ENCODE measurements at regions not wholly inside any gene's neighbourhood (a gene's known extent, or its start where the extent isn't known, plus 50 kb on each side); places are given as distances from the start of the nearest gene placed in this dataset.

DNA sequence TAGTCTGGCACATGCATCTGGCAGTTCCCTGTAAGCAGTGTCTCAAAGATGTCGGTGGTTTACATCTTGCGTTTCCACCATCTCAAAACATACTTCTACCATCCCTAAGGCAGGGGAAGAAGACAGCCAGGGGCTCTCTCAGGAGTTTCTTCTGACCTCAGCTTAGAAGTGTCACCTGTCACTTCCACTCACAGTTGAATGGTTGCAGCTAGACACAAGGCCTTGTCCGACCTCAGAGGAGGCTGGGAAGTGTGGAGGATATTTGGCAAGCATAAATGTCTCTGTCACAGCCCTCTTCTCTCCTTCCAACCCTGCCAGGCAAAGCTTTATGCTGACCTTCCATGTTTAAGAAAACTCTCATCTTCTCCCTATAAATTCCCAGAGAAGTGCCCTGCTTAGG, 193.3 kb downstream of the HERPUD2 start:
- no peaks in the 10 kb centered on the region; the same call in 1 of the 2 replicates for H3K9me3 ChIP-seq (ENCODE audit: insufficient read depth, low read length)
- no peak overlapping the region for H3K9ac ChIP-seq (ENCODE audit: low read length)
- no peaks in the 10 kb centered on the region for H3K9me2 ChIP-seq (replicated peaks; ENCODE audit: insufficient read depth, low read length)
- H4K20me1 ChIP-seq (ENCODE audit: low read depth, low read length) = no peaks in the 10 kb centered on the region
- no peaks in the 10 kb centered on the region for H3F3A ChIP-seq (ENCODE audit: insufficient read depth)
- no peak overlapping the region for H3K4me2 ChIP-seq (ENCODE audit: low read depth, low read length, poor library complexity, severe bottlenecking)
- TF ChIP-seq, protein P1, sequence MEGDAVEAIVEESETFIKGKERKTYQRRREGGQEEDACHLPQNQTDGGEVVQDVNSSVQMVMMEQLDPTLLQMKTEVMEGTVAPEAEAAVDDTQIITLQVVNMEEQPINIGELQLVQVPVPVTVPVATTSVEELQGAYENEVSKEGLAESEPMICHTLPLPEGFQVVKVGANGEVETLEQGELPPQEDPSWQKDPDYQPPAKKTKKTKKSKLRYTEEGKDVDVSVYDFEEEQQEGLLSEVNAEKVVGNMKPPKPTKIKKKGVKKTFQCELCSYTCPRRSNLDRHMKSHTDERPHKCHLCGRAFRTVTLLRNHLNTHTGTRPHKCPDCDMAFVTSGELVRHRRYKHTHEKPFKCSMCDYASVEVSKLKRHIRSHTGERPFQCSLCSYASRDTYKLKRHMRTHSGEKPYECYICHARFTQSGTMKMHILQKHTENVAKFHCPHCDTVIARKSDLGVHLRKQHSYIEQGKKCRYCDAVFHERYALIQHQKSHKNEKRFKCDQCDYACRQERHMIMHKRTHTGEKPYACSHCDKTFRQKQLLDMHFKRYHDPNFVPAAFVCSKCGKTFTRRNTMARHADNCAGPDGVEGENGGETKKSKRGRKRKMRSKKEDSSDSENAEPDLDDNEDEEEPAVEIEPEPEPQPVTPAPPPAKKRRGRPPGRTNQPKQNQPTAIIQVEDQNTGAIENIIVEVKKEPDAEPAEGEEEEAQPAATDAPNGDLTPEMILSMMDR (IDR thresholded peaks at IDR 0.05; ENCODE audit: insufficient read depth, low read length, poor library complexity, severe bottlenecking) = no peak
- TF ChIP-seq EZH2phosphoT487 (conservative IDR thresholded peaks at IDR 0.05; ENCODE audit: low read length) = no peak
- no peak overlapping the region for H3K27ac ChIP-seq (ENCODE audit: low read depth, low read length)
- no peaks in the 10 kb centered on the region for H3K27me3 ChIP-seq (ENCODE audit: low read length)
- H3K79me2 ChIP-seq (ENCODE audit: insufficient read depth, low read length) = no peaks in the 10 kb centered on the region
- no peaks in the 10 kb centered on the region for H3K36me3 ChIP-seq (ENCODE audit: low read length)
- H3K4me3 ChIP-seq (ENCODE audit: insufficient read depth, low read length, poor library complexity, severe bottlenecking) = no peak overlapping the region
- no peak overlapping the region for H2AFZ ChIP-seq (ENCODE audit: low read depth, low read length, severe bottlenecking)

DNA sequence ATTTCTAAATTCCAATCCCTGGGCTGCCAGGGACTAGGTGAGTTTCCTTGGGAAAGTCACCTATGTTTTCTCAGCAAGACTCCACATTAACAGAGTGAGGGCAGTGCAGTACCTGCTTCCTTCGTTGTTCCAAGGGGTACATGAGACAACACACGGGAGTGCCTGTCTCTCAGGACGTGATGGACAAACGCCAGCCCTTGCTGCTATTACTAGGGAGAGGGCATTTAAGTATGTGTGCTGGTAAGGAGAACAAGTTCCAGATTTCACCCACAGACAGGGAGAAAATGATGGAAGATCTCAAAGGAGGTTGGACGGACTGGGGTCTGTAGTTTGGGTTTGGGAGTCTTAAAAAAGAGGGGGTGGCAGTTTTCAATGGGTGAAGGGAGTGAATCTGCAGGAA, 195.7 kb downstream of the HERPUD2 start:
- H2AFZ ChIP-seq (ENCODE audit: low read depth, low read length, severe bottlenecking) = no peak overlapping the region
- H3K27ac ChIP-seq (ENCODE audit: low read depth, low read length) = no peak overlapping the region
- no peaks in the 10 kb centered on the region for H3K27me3 ChIP-seq (ENCODE audit: low read length)
- TF ChIP-seq, protein P1 (IDR thresholded peaks at IDR 0.05; ENCODE audit: insufficient read depth, low read length, poor library complexity, severe bottlenecking) = no peak
- no peak for TF ChIP-seq EZH2phosphoT487 (conservative IDR thresholded peaks at IDR 0.05; ENCODE audit: low read length)
- H3F3A ChIP-seq (ENCODE audit: insufficient read depth) = no peaks in the 10 kb centered on the region
- H3K4me2 ChIP-seq (ENCODE audit: low read depth, low read length, poor library complexity, severe bottlenecking) = no peak overlapping the region
- no peaks in the 10 kb centered on the region; the same call in 1 of the 2 replicates for H3K9me3 ChIP-seq (ENCODE audit: insufficient read depth, low read length)
- no peak overlapping the region for H3K9ac ChIP-seq (ENCODE audit: low read length)
- no peaks in the 10 kb centered on the region for H3K9me2 ChIP-seq (replicated peaks; ENCODE audit: insufficient read depth, low read length)
- no peaks in the 10 kb centered on the region for H3K36me3 ChIP-seq (ENCODE audit: low read length)
- no peaks in the 10 kb centered on the region for H3K79me2 ChIP-seq (ENCODE audit: insufficient read depth, low read length)
- no peaks in the 10 kb centered on the region for H4K20me1 ChIP-seq (ENCODE audit: low read depth, low read length)
- H3K4me3 ChIP-seq (ENCODE audit: insufficient read depth, low read length, poor library complexity, severe bottlenecking) = no peak overlapping the region

DNA sequence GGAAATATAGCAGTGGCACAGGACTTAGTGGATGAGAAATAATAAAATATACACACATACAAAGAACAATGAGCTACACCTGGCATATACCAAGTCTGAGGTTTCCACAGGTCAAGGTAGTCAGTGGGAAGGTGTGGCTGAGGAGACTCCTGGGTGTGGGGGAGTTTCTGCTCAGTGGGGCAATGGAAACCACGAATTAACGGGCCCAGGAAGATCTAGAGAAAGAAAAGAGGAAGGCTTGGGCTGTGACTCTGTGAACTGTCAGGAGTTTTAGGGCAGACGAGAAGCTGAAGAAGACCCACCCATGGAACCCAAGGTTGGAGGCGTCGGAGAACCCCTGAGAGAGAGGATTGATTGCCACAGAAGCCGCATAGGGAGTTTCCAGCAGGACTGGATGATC, 196.5 kb downstream of the HERPUD2 start:
- no peak overlapping the region for H2AFZ ChIP-seq (ENCODE audit: low read depth, low read length, severe bottlenecking)

More for the DNA sequence above, 196.5 kb downstream of the HERPUD2 start:
- H3K4me2 ChIP-seq (ENCODE audit: low read depth, low read length, poor library complexity, severe bottlenecking) = no peak overlapping the region
- H3K27ac ChIP-seq (ENCODE audit: low read depth, low read length) = no peak overlapping the region
- H3K36me3 ChIP-seq (ENCODE audit: low read length) = no peaks in the 10 kb centered on the region
- H3K27me3 ChIP-seq (ENCODE audit: low read length) = no peaks in the 10 kb centered on the region
- H3K4me3 ChIP-seq (ENCODE audit: insufficient read depth, low read length, poor library complexity, severe bottlenecking) = no peak overlapping the region
- TF ChIP-seq EZH2phosphoT487 (conservative IDR thresholded peaks at IDR 0.05; ENCODE audit: low read length) = no peak
- TF ChIP-seq, protein P1 (IDR thresholded peaks at IDR 0.05; ENCODE audit: insufficient read depth, low read length, poor library complexity, severe bottlenecking) = no peak
- H3K79me2 ChIP-seq (ENCODE audit: insufficient read depth, low read length) = no peaks in the 10 kb centered on the region
- H3K9me2 ChIP-seq (replicated peaks; ENCODE audit: insufficient read depth, low read length) = no peaks in the 10 kb centered on the region
- H3F3A ChIP-seq (ENCODE audit: insufficient read depth) = no peaks in the 10 kb centered on the region
- no peaks in the 10 kb centered on the region; the same call in 1 of the 2 replicates for H3K9me3 ChIP-seq (ENCODE audit: insufficient read depth, low read length)
- no peaks in the 10 kb centered on the region for H4K20me1 ChIP-seq (ENCODE audit: low read depth, low read length)
- no peak overlapping the region for H3K9ac ChIP-seq (ENCODE audit: low read length)

Data from SU-DHL-6 (cell line).